HepG2 (cell line): ENCODE measurements at regions not wholly inside any gene's neighbourhood (a gene's known extent, or its start where the extent isn't known, plus 50 kb on each side); places are given as distances from the start of the nearest gene placed in this dataset.

Experiments
- AFF4 ChIP-seq: sonication (generic); formaldehyde crosslinking; IDR thresholded peaks from 2 replicates; pipeline ENCODE4 v1.4.0; 2020; ENCODE audit warnings: missing genetic modification reagents
- ARHGAP35 ChIP-seq: sonication (generic); formaldehyde crosslinking; IDR thresholded peaks from 2 replicates; pipeline ENCODE4 v1.9.0; 2022; ENCODE audit warnings: mild to moderate bottlenecking, inconsistent platforms, moderate library complexity, missing genetic modification reagents, borderline replicate concordance
- HIC2 ChIP-seq: sonication (generic); formaldehyde crosslinking; IDR thresholded peaks from 2 replicates; pipeline ENCODE4 v1.9.0; 2022; ENCODE audit warnings: low read depth, missing genetic modification reagents
- HMGXB4 ChIP-seq, 2 experiments: sonication (generic) in 1 of 2; formaldehyde crosslinking in 1 of 2; IDR thresholded peaks; 2 replicates each; pipeline versions ENCODE4 v1.4.0 to v1.6.1; 2018 to 2020; ENCODE audit warnings: missing genetic modification reagents in 2 of 2, borderline replicate concordance in 1 of 2, low read depth in 1 of 2, mild to moderate bottlenecking in 1 of 2, missing biosample characterization in 1 of 2
- SUZ12 ChIP-seq: fragments of 150-350 bp; IDR thresholded peaks from 2 replicates; pipeline ENCODE4 v1.6.1; 2014; ENCODE audit warnings: low read depth, low read length
- TAF1 ChIP-seq: sonication (generic); formaldehyde crosslinking; IDR thresholded peaks from 2 replicates; pipeline ENCODE4 v1.4.0; 2020; ENCODE audit warnings: missing genetic modification reagents
- WIZ ChIP-seq: sonication (generic); formaldehyde crosslinking; IDR thresholded peaks from 2 replicates; pipeline ENCODE4 v1.5.1; 2020; ENCODE audit warnings: mild to moderate bottlenecking, missing genetic modification reagents

GRCh38 chr14:89509891-89510290 lies 92.9 kb upstream of the FOXN3 start:
- TF ChIP-seq AFF4 (CRISPR knock-in tag) (no peak), HIC2 (CRISPR knock-in tag) (no peak), HMGXB4 (CRISPR knock-in tag; IDR thresholded peaks at IDR 0.05; ENCODE audit: borderline replicate concordance in 1 of 2, low read depth in 1 of 2) (no peak), TAF1 (CRISPR knock-in tag) (no peak), SUZ12 (no peak), WIZ (CRISPR knock-in tag) (no peak), ARHGAP35 (no peak)
